ENCODE measurements at regions not wholly inside any gene's neighbourhood (a gene's known extent, or its start where the extent isn't known, plus 50 kb on each side); places are given as distances from the start of the nearest gene placed in this dataset.

- TF ChIP-seq CTCF (IDR thresholded peaks at IDR 0.05) (no peak), POLR2A (IDR thresholded peaks at IDR 0.05) (no peak)
Observed at GRCh38 chr11:92349486-92350156, 125.0 kb downstream of the FAT3 start.
